Sigmoid colon (tissue), 4 donors: ENCODE measurements at regions not wholly inside any gene's neighbourhood (a gene's known extent, or its start where the extent isn't known, plus 50 kb on each side); places are given as distances from the start of the nearest gene placed in this dataset.

Source experiments
- EP300 ChIP-seq, 4 donors: sonication (generic); formaldehyde crosslinking; IDR thresholded peaks; one replicate each; pipeline ENCODE4 v1.6.1; 2017; ENCODE audit warnings: antibody characterized with exemption in 4 of 4
- POLR2A ChIP-seq, 2 donors: fragments of 450-650 bp; IDR thresholded peaks; one replicate each; pipeline ENCODE4 v1.6.1; 2016; ENCODE audit warnings: antibody characterized with exemption in 2 of 2, mild to moderate bottlenecking in 2 of 2, moderate library complexity in 2 of 2
- POLR2AphosphoS5 ChIP-seq, 4 donors: sonication (generic); formaldehyde crosslinking; IDR thresholded peaks; one replicate each; pipeline ENCODE4 v1.6.1; 2017; ENCODE audit warnings: antibody characterized with exemption in 4 of 4
- TF ChIP-seq, protein P1 (sequence below), 4 experiments: fragments of 450-650 bp in 3 of 4; fragments of 200-600 bp in 1 of 4; IDR thresholded peaks; one replicate each; pipeline ENCODE4 v1.5.1; 2016 to 2019; ENCODE audit warnings: antibody characterized with exemption in 4 of 4, mild to moderate bottlenecking in 3 of 4, moderate library complexity in 2 of 4

- TF ChIP-seq POLR2A (IDR thresholded peaks at IDR 0.05) (no peak), POLR2AphosphoS5 (IDR thresholded peaks at IDR 0.05) (no peak), EP300 (IDR thresholded peaks at IDR 0.05) (no peak)
- TF ChIP-seq, protein P1, sequence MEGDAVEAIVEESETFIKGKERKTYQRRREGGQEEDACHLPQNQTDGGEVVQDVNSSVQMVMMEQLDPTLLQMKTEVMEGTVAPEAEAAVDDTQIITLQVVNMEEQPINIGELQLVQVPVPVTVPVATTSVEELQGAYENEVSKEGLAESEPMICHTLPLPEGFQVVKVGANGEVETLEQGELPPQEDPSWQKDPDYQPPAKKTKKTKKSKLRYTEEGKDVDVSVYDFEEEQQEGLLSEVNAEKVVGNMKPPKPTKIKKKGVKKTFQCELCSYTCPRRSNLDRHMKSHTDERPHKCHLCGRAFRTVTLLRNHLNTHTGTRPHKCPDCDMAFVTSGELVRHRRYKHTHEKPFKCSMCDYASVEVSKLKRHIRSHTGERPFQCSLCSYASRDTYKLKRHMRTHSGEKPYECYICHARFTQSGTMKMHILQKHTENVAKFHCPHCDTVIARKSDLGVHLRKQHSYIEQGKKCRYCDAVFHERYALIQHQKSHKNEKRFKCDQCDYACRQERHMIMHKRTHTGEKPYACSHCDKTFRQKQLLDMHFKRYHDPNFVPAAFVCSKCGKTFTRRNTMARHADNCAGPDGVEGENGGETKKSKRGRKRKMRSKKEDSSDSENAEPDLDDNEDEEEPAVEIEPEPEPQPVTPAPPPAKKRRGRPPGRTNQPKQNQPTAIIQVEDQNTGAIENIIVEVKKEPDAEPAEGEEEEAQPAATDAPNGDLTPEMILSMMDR (IDR thresholded peaks at IDR 0.05) = no peak
These were observed 203.6 kb upstream of the PDZRN3 start for GRCh38 chr3:73828348-73828747.
